ENCODE measurements at regions not wholly inside any gene's neighbourhood (a gene's known extent, or its start where the extent isn't known, plus 50 kb on each side); places are given as distances from the start of the nearest gene placed in this dataset.

- in situ Hi-C loops (cut with HindIII; ENCODE audit: low pct_unique_long_range_greater_than_20kb, low sequenced_read_pairs) (no loop called here), intact Hi-C loops (cut with micrococcal nuclease; ENCODE audit: unreplicated experiment) (no loop called here)
- DNase-seq (ENCODE audit: low read depth, low spot score), result no peak
- no TSS peak for BruUV-seq (replicated peaks)
- ChIA-PET POLR2A (no interaction called here), CTCF (no interaction called here)
- Histone ChIP-seq H3K4me3 (ENCODE audit: low read depth in 2 of 2, low read length in 2 of 2) (no peak overlapping the region), H3K36me3 (ENCODE audit: control insufficient read depth, insufficient read depth, low read length) (no peaks in the 10 kb centered on the region), H3K4me1 (ENCODE audit: control insufficient read depth, insufficient read depth, low read length) (no peaks in the 10 kb centered on the region), H3K27ac (ENCODE audit: low read length) (no peak overlapping the region), H3K27me3 (ENCODE audit: control insufficient read depth, insufficient read depth, low read length) (no peaks in the 10 kb centered on the region), H3K9me3 (ENCODE audit: control insufficient read depth, insufficient read depth, low read depth, low read length) (no peaks in the 10 kb centered on the region)
- ATAC-seq, result no peak
- TF ChIP-seq, protein P1, sequence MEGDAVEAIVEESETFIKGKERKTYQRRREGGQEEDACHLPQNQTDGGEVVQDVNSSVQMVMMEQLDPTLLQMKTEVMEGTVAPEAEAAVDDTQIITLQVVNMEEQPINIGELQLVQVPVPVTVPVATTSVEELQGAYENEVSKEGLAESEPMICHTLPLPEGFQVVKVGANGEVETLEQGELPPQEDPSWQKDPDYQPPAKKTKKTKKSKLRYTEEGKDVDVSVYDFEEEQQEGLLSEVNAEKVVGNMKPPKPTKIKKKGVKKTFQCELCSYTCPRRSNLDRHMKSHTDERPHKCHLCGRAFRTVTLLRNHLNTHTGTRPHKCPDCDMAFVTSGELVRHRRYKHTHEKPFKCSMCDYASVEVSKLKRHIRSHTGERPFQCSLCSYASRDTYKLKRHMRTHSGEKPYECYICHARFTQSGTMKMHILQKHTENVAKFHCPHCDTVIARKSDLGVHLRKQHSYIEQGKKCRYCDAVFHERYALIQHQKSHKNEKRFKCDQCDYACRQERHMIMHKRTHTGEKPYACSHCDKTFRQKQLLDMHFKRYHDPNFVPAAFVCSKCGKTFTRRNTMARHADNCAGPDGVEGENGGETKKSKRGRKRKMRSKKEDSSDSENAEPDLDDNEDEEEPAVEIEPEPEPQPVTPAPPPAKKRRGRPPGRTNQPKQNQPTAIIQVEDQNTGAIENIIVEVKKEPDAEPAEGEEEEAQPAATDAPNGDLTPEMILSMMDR (IDR thresholded peaks at IDR 0.05), result no peak
Measured at GRCh38 chr12:59472273-59472672, 123.6 kb upstream of the SLC16A7 start.

DNA sequence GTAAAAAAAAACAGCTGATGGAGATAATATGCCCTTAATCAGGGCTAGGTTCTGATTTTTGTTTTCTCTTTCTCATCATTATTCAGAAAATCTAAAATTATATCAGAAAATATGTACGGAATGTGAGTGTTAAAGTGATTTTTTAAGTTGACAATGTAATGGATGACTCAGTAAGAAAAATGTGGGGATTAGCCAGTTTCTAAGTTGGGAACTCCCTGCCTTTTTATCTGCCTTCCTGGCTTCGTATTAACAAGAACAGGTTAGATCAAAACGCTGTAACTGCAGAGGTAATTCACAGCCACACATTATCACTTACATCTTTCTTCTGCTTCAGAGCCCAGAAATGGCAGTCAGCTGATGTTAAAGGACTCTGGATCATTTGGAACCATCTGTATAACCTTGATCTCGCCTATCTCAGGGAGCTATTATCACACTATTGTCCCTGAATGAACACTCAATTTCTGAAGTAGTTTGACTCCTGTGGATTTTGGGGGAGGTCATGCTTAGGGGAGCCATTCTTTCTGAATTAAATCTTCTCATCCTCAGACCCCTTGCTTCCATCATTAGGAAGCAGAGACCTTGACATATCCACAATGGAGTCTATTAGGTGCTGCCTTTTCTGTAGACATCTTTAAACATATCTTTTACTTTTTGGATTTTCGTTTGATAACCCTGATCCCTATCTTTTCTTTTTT, 135.7 kb upstream of the SLC16A7 start:
- H3K27me3 ChIP-seq (ENCODE audit: control insufficient read depth, insufficient read depth, low read length), result no peaks in the 10 kb centered on the region
- H3K27ac ChIP-seq (ENCODE audit: low read length), result no peak overlapping the region
- H3K4me3 ChIP-seq (ENCODE audit: low read depth in 2 of 2, low read length in 2 of 2), result no peak overlapping the region
- intact Hi-C loops (cut with micrococcal nuclease; ENCODE audit: unreplicated experiment) (no loop called here), in situ Hi-C loops (cut with HindIII; ENCODE audit: low pct_unique_long_range_greater_than_20kb, low sequenced_read_pairs) (no loop called here)
- no peaks in the 10 kb centered on the region for H3K9me3 ChIP-seq (ENCODE audit: control insufficient read depth, insufficient read depth, low read depth, low read length)
- ChIA-PET CTCF (no interaction called here), POLR2A (no interaction called here)
- H3K4me1 ChIP-seq (ENCODE audit: control insufficient read depth, insufficient read depth, low read length), result no peaks in the 10 kb centered on the region
- TF ChIP-seq, protein P2, sequence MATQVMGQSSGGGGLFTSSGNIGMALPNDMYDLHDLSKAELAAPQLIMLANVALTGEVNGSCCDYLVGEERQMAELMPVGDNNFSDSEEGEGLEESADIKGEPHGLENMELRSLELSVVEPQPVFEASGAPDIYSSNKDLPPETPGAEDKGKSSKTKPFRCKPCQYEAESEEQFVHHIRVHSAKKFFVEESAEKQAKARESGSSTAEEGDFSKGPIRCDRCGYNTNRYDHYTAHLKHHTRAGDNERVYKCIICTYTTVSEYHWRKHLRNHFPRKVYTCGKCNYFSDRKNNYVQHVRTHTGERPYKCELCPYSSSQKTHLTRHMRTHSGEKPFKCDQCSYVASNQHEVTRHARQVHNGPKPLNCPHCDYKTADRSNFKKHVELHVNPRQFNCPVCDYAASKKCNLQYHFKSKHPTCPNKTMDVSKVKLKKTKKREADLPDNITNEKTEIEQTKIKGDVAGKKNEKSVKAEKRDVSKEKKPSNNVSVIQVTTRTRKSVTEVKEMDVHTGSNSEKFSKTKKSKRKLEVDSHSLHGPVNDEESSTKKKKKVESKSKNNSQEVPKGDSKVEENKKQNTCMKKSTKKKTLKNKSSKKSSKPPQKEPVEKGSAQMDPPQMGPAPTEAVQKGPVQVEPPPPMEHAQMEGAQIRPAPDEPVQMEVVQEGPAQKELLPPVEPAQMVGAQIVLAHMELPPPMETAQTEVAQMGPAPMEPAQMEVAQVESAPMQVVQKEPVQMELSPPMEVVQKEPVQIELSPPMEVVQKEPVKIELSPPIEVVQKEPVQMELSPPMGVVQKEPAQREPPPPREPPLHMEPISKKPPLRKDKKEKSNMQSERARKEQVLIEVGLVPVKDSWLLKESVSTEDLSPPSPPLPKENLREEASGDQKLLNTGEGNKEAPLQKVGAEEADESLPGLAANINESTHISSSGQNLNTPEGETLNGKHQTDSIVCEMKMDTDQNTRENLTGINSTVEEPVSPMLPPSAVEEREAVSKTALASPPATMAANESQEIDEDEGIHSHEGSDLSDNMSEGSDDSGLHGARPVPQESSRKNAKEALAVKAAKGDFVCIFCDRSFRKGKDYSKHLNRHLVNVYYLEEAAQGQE (IDR thresholded peaks at IDR 0.05; ENCODE audit: insufficient read depth in 1 of 2, low read depth in 2 of 2, low read length in 1 of 2), result no peak
- TF ChIP-seq, protein P1 (IDR thresholded peaks at IDR 0.05), result no peak
- TF ChIP-seq SIN3A (IDR thresholded peaks at IDR 0.05; ENCODE audit: borderline replicate concordance, insufficient read depth, low read depth, low read length) (no peak), TCF7L2 (IDR thresholded peaks at IDR 0.05; ENCODE audit: low read depth, low read length) (no peak), POLR2AphosphoS5 (IDR thresholded peaks at IDR 0.05; ENCODE audit: low read depth, low read length) (no peak)
- H3K36me3 ChIP-seq (ENCODE audit: control insufficient read depth, insufficient read depth, low read length), result no peaks in the 10 kb centered on the region
- DNase-seq (ENCODE audit: low read depth, low spot score), result no peak
- no TSS peak for BruUV-seq (replicated peaks)
- no peak for ATAC-seq
